AG09319 (cell line): ENCODE measurements at regions not wholly inside any gene's neighbourhood (a gene's known extent, or its start where the extent isn't known, plus 50 kb on each side); places are given as distances from the start of the nearest gene placed in this dataset.
"Not testable (repeated sequence)": the region's sequence is repeated elsewhere in the genome, so short reads cannot be mapped to it uniquely, and the experiment has no call there.

ENCODE experiments used
- DNase-seq: peaks from one replicate; pipeline ENCODE4 v3.0.0-alpha.2; 2010; ENCODE audit warnings: low read depth; ENCODE audit errors: extremely low read depth
- CTCF ChIP-seq: IDR thresholded peaks from 2 replicates; pipeline ENCODE4 v1.5.1; 2011; ENCODE audit warnings: low read depth, mild to moderate bottlenecking, inconsistent platforms, low read length, moderate library complexity

GRCh38 chr10:105585753-105586152 is 944.7 kb downstream of the SORCS3 start:
- no peak for TF ChIP-seq CTCF
- DNase-seq: no peak

GRCh38 chr10:105585171-105585570 is 944.1 kb downstream of the SORCS3 start:
- no peak for TF ChIP-seq CTCF

GRCh38 chr10:105579112-105579511 is 938.0 kb downstream of the SORCS3 start:
- TF ChIP-seq CTCF: no peak

More at GRCh38 chr10:105585171-105585570, 944.1 kb downstream of the SORCS3 start:
- DNase-seq: no peak

GRCh38 chr10:105577865-105578607 is 936.9 kb downstream of the SORCS3 start:
- TF ChIP-seq CTCF: no peak

More at GRCh38 chr10:105579112-105579511, 938.0 kb downstream of the SORCS3 start:
- no peak for DNase-seq

GRCh38 chr10:105559333-105560097 is 918.4 kb downstream of the SORCS3 start:
- DNase-seq: no peak
- no peak for TF ChIP-seq CTCF

More at GRCh38 chr10:105577865-105578607, 936.9 kb downstream of the SORCS3 start:
- DNase-seq: no peak

GRCh38 chr10:105550453-105550852 is 909.4 kb downstream of the SORCS3 start:
- DNase-seq: not testable (repeated sequence)

- DNase-seq: no peak
- no peak for TF ChIP-seq CTCF
Measured at GRCh38 chr10:105549731-105550130, 908.6 kb downstream of the SORCS3 start.
